Stomach (tissue), 8 donors: ENCODE measurements at regions not wholly inside any gene's neighbourhood (a gene's known extent, or its start where the extent isn't known, plus 50 kb on each side); places are given as distances from the start of the nearest gene placed in this dataset.

Experiments
- DNase-seq, 2 donors: peaks; one replicate each; pipeline versions ENCODE4 v3.0.0 to v3.0.0-alpha.2; 2013 to 2019
- H3K27ac ChIP-seq, 5 donors: fragments of 200-600 bp in 4 of 5; sonication (generic) in 4 of 5; one replicate each; pipeline ENCODE4 v1.5.1; 2013 to 2019; ENCODE audit warnings: mild to moderate bottlenecking in 1 of 5, moderate library complexity in 1 of 5
- H3K27me3 ChIP-seq, 3 donors: fragments of 200-600 bp; sonication (generic); one replicate each; pipeline ENCODE4 v1.5.1; 2017 to 2019; ENCODE audit warnings: mixed run types in 1 of 3
- H3K36me3 ChIP-seq, 4 donors: fragments of 200-600 bp; sonication (generic); 1 replicate in 3 of 4; 2 replicates in 1 of 4; pipeline ENCODE4 v1.5.1; 2016 to 2019
- H3K4me1 ChIP-seq, 4 donors: fragments of 200-600 bp; sonication (generic); one replicate each; pipeline ENCODE4 v1.5.1; 2016 to 2019
- H3K4me3 ChIP-seq, 4 donors: fragments of 200-600 bp; sonication (generic) in 3 of 4; one replicate each; pipeline ENCODE4 v1.5.1; 2016 to 2019; ENCODE audit warnings: mild to moderate bottlenecking in 1 of 4
- H3K9me3 ChIP-seq, 4 donors: fragments of 200-600 bp; sonication (generic); one replicate each; pipeline ENCODE4 v1.5.1; 2016 to 2019
- EP300 ChIP-seq: sonication (generic); formaldehyde crosslinking; IDR thresholded peaks from one replicate; pipeline ENCODE4 v1.6.1; 2017; ENCODE audit warnings: antibody characterized with exemption
- POLR2A ChIP-seq, 4 donors: fragments of 450-650 bp; IDR thresholded peaks; one replicate each; pipeline ENCODE4 v1.6.1; 2016; ENCODE audit warnings: antibody characterized with exemption in 4 of 4, control low read depth in 2 of 4, mild to moderate bottlenecking in 1 of 4, moderate library complexity in 1 of 4
- POLR2AphosphoS5 ChIP-seq, 3 donors: sonication (generic); formaldehyde crosslinking; IDR thresholded peaks; one replicate each; pipeline ENCODE4 v1.6.1; 2016; ENCODE audit warnings: antibody characterized with exemption in 3 of 3
- WGBS, 5 donors: extraction: QIAGEN DNeasy Blood & Tissue Kit in 3 of 5; methylation state at CpG; one replicate each; pipeline versions ENCODE4 v1.1.5 to v1.1.7; 2013 to 2018; 5-methylcytosine and 5-hydroxymethylcytosine counted together
- intact Hi-C: fragments of 100-400 bp; cut with DNase I; formaldehyde crosslinking; loops from one replicate; pipeline ENCODE4 v1.15.1; 2023; ENCODE audit warnings: low total_unique reads
- TF ChIP-seq, protein P1 (sequence below), 7 experiments: fragments of 450-650 bp in 4 of 7; fragments of 200-600 bp in 3 of 7; sonication (generic) in 3 of 7; IDR thresholded peaks; one replicate each; pipeline ENCODE4 v1.5.1; 2016 to 2019; ENCODE audit warnings: antibody characterized with exemption in 7 of 7, control low read depth in 2 of 7, mild to moderate bottlenecking in 1 of 7
- donor health status: healthy with polysubstance abuse.
- donor health status: Bipolar disorder and iron deficiency.
- donor health status: healthy.

- DNase-seq = no peak
- H3K36me3 ChIP-seq = no peaks in the 10 kb centered on the region
- H3K9me3 ChIP-seq = no peaks in the 10 kb centered on the region
- H3K27me3 ChIP-seq = no peaks in the 10 kb centered on the region
- no peak for TF ChIP-seq EP300
- TF ChIP-seq POLR2AphosphoS5 (IDR thresholded peaks at IDR 0.05) = no peak
- TF ChIP-seq POLR2A (IDR thresholded peaks at IDR 0.05) = no peak
- TF ChIP-seq, protein P1, sequence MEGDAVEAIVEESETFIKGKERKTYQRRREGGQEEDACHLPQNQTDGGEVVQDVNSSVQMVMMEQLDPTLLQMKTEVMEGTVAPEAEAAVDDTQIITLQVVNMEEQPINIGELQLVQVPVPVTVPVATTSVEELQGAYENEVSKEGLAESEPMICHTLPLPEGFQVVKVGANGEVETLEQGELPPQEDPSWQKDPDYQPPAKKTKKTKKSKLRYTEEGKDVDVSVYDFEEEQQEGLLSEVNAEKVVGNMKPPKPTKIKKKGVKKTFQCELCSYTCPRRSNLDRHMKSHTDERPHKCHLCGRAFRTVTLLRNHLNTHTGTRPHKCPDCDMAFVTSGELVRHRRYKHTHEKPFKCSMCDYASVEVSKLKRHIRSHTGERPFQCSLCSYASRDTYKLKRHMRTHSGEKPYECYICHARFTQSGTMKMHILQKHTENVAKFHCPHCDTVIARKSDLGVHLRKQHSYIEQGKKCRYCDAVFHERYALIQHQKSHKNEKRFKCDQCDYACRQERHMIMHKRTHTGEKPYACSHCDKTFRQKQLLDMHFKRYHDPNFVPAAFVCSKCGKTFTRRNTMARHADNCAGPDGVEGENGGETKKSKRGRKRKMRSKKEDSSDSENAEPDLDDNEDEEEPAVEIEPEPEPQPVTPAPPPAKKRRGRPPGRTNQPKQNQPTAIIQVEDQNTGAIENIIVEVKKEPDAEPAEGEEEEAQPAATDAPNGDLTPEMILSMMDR (IDR thresholded peaks at IDR 0.05) = no peak
- H3K27ac ChIP-seq = no peak overlapping the region
- intact Hi-C loops = no loop called here
- H3K4me1 ChIP-seq = no peaks in the 10 kb centered on the region
- no peak overlapping the region for H3K4me3 ChIP-seq
- WGBS, 5 donors = 87 to 99% (median 93%) methylated on average over 3 to 19 of the region's 19 CpGs
These were observed 464.1 kb upstream of the DIPK2B start for GRCh38 chrX:45664727-45665290.

DNA sequence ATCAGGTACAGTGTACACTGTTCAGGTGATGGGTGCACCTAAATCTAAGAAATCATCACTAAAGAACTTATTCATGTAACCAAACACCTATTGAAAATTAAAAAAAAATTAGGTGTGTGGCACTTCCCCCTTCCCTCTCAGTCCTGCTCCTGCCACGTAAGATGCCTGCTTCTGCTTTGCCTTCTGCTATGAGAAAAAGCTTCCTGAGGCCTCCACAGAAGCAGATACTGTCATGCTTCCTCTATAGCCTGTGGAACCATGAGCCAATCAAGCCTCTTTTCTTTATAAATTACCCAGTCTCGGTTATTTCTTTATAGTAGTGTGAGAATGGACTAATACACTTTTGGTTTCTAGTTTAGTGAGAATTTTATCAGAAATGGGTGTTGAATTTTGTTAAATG lies 459.8 kb upstream of the DIPK2B start:
- no peak for DNase-seq
- no peak overlapping the region for H3K27ac ChIP-seq
- H3K27me3 ChIP-seq = no peaks in the 10 kb centered on the region
- peaks cover 0 to 11% (median 0%) of the 10 kb centered on the region in 4 donors for H3K9me3 ChIP-seq
- no peaks in the 10 kb centered on the region for H3K4me1 ChIP-seq
- intact Hi-C loops = no loop called here
- TF ChIP-seq POLR2A (IDR thresholded peaks at IDR 0.05) (no peak), POLR2AphosphoS5 (IDR thresholded peaks at IDR 0.05) (no peak), EP300 (no peak)
- TF ChIP-seq, protein P1 (IDR thresholded peaks at IDR 0.05) = no peak
- no peaks in the 10 kb centered on the region for H3K36me3 ChIP-seq
- no peak overlapping the region for H3K4me3 ChIP-seq
- WGBS, 5 donors = 46 to 73% (median 61%) methylated on average over 2 of the region's 2 CpGs

GRCh38 chrX:45633419-45633818 lies 432.7 kb upstream of the DIPK2B start:
- peaks cover 0 to 15% (median 3%) of the 10 kb centered on the region in 4 donors for H3K9me3 ChIP-seq
- 0 to 100% (median 73%) methylated on average over 1 to 4 of the region's 4 CpGs for WGBS, 5 donors
- H3K4me3 ChIP-seq = no peak overlapping the region
- H3K4me1 ChIP-seq = no peaks in the 10 kb centered on the region
- no peaks in the 10 kb centered on the region for H3K36me3 ChIP-seq
- no peaks in the 10 kb centered on the region for H3K27me3 ChIP-seq
- intact Hi-C loops = no loop called here
- DNase-seq = no peak
- TF ChIP-seq POLR2AphosphoS5 (IDR thresholded peaks at IDR 0.05) (no peak), POLR2A (IDR thresholded peaks at IDR 0.05) (no peak), EP300 (no peak)
- TF ChIP-seq, protein P1 (IDR thresholded peaks at IDR 0.05) = no peak
- H3K27ac ChIP-seq = no peak overlapping the region

- H3K27me3 ChIP-seq = no peaks in the 10 kb centered on the region
- no peak for DNase-seq
- 87 to 100% (median 96%) methylated on average over 6 to 17 of the region's 17 CpGs for WGBS, 5 donors
- intact Hi-C loops = no loop called here
- no peak overlapping the region for H3K27ac ChIP-seq
- H3K4me1 ChIP-seq = no peaks in the 10 kb centered on the region
- H3K4me3 ChIP-seq = no peak overlapping the region
- no peaks in the 10 kb centered on the region for H3K36me3 ChIP-seq
- peaks cover 0 to 15% (median 3%) of the 10 kb centered on the region in 4 donors for H3K9me3 ChIP-seq
- no peak for TF ChIP-seq EP300
- TF ChIP-seq, protein P1 (IDR thresholded peaks at IDR 0.05) = no peak
- no peak for TF ChIP-seq POLR2A (IDR thresholded peaks at IDR 0.05)
- TF ChIP-seq POLR2AphosphoS5 (IDR thresholded peaks at IDR 0.05) = no peak
These were observed 431.8 kb upstream of the DIPK2B start for GRCh38 chrX:45632506-45632905.
